ENCODE measurements at regions not wholly inside any gene's neighbourhood (a gene's known extent, or its start where the extent isn't known, plus 50 kb on each side); places are given as distances from the start of the nearest gene placed in this dataset.
A peak's percentile ranks its signal among the peaks of the same experiment; 100 is the strongest.

GRCh38 chr2:156797832-156798231 is 361.7 kb downstream of the GPD2 start:
- no peak overlapping the region for H3K27ac ChIP-seq
- H3K36me3 ChIP-seq (replicated peaks in 1 of 2; ENCODE audit: insufficient read depth in 1 of 2, low read depth in 2 of 2) = no peaks in the 10 kb centered on the region
- TF ChIP-seq CTCF (IDR thresholded peaks at IDR 0.05) (no peak), POLR2A (IDR thresholded peaks at IDR 0.05) (no peak)
- no peaks in the 10 kb centered on the region for H3K9me3 ChIP-seq
- no peaks in the 10 kb centered on the region for H3K4me1 ChIP-seq
- ATAC-seq (no peak), DNase-seq (no peak)
- no peak overlapping the region for H3K4me3 ChIP-seq
- intact Hi-C loops (cut with DNase I) = no loop called here
- WGBS, 2 donors = 79 to 91% methylated on average over 2 of the region's 2 CpGs
- no peaks in the 10 kb centered on the region for H3K27me3 ChIP-seq

DNA sequence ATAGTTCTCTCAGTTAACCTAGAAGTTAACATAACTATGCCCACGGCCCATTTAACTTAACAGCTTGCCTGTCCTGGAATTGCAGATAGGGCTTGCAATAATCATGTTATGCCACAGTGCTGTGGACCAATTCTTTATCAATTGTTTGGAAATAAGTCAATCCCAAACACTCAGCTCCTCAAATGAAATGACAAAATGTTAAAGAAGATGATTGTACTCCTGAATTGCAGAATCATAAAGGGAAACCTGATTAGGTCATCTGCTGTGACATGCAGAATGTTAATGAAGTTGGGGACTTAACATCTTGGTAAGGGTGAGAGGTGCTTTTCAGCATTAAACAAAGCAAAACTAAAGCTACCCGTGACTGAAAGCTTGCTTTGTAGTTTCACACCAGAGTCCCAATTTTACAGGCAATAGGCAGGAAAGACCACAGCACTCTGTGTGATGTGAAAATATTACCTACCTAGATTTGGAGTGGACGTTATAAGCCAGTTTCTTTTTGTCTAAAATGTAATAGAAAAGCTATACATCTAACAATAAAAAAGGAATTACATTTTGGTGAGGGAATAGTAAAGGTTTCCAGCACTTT is 364.0 kb downstream of the GPD2 start:
- 35 to 50% methylated on average over 3 of the region's 3 CpGs for WGBS, 2 donors
- TF ChIP-seq CTCF (IDR thresholded peaks at IDR 0.05) (no peak), POLR2A (IDR thresholded peaks at IDR 0.05) (no peak)
- DNase-seq (no peak), ATAC-seq (no peak)
- Histone ChIP-seq H3K27me3 (no peaks in the 10 kb centered on the region), H3K9me3 (no peaks in the 10 kb centered on the region), H3K36me3 (replicated peaks in 1 of 2; ENCODE audit: insufficient read depth in 1 of 2, low read depth in 2 of 2) (no peaks in the 10 kb centered on the region), H3K4me3 (no peak overlapping the region), H3K27ac (no peak overlapping the region), H3K4me1 (no peaks in the 10 kb centered on the region)
- intact Hi-C loops (cut with DNase I) = no loop called here

- intact Hi-C loops (cut with DNase I) = no loop called here
- DNase-seq (no peak), ATAC-seq (no peak)
- H3K9me3 ChIP-seq = no peaks in the 10 kb centered on the region
- H3K4me1 ChIP-seq = no peaks in the 10 kb centered on the region
- TF ChIP-seq CTCF (IDR thresholded peaks at IDR 0.05) (no peak), POLR2A (IDR thresholded peaks at IDR 0.05) (no peak)
- no peak overlapping the region for H3K27ac ChIP-seq
- H3K27me3 ChIP-seq = no peaks in the 10 kb centered on the region
- no peak overlapping the region for H3K4me3 ChIP-seq
- no peaks in the 10 kb centered on the region for H3K36me3 ChIP-seq (replicated peaks in 1 of 2; ENCODE audit: insufficient read depth in 1 of 2, low read depth in 2 of 2)
- WGBS, 2 donors = 66 to 76% methylated on average over 8 of the region's 8 CpGs
Observed at GRCh38 chr2:156800781-156801361, 364.7 kb downstream of the GPD2 start.

- H3K27me3 ChIP-seq = no peaks in the 10 kb centered on the region
- no peaks in the 10 kb centered on the region for H3K36me3 ChIP-seq (replicated peaks in 1 of 2; ENCODE audit: insufficient read depth in 1 of 2, low read depth in 2 of 2)
- ATAC-seq (no peak), DNase-seq (peak in 2 of 4 donors; percentile 9 to 12)
- intact Hi-C loops (cut with DNase I) = no loop called here
- WGBS, 2 donors = 11 to 17% methylated on average over 10 of the region's 10 CpGs
- H3K4me1 ChIP-seq = no peaks in the 10 kb centered on the region
- H3K27ac ChIP-seq = no peak overlapping the region
- TF ChIP-seq CTCF (IDR thresholded peaks at IDR 0.05) = no peak
- no peak for TF ChIP-seq POLR2A (IDR thresholded peaks at IDR 0.05)
- no peak overlapping the region for H3K4me3 ChIP-seq
- no peaks in the 10 kb centered on the region for H3K9me3 ChIP-seq
Observed at GRCh38 chr2:156803243-156803642, 367.1 kb downstream of the GPD2 start.

DNA sequence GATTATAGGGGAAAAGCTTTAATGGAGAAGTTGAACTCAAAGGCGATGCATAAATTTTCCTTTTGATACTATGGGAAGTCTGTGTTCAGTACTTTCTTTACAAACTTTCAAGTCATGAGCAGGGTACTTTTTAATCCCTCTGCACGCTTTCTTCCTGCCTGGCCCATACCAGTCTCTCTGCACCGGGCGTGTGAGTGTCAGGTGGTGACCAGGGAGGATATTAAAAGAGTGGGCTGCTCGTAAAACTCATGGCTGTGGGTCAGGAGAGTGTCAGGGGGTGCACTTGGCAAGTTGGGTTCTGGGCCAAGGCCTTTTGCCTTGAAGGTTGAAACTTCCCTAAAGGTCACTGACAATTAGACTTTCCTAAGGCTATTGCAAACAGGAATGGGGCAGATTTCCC is 367.8 kb downstream of the GPD2 start:
- DNase-seq = no peak
- Histone ChIP-seq H3K27ac (no peak overlapping the region), H3K4me1 (no peaks in the 10 kb centered on the region), H3K9me3 (no peaks in the 10 kb centered on the region), H3K36me3 (replicated peaks in 1 of 2; ENCODE audit: insufficient read depth in 1 of 2, low read depth in 2 of 2) (no peaks in the 10 kb centered on the region), H3K4me3 (no peak overlapping the region), H3K27me3 (no peaks in the 10 kb centered on the region)
- 78 to 82% methylated on average over 5 of the region's 5 CpGs for WGBS, 2 donors
- TF ChIP-seq POLR2A (IDR thresholded peaks at IDR 0.05) = no peak
- no peak for ATAC-seq
- intact Hi-C loops (cut with DNase I) = no loop called here
